MCF 10A (cell line): ENCODE measurements at regions not wholly inside any gene's neighbourhood (a gene's known extent, or its start where the extent isn't known, plus 50 kb on each side); places are given as distances from the start of the nearest gene placed in this dataset.

ENCODE experiments used
- BruUV-seq: library from RNA; stranded (reverse); fragments of 400-500 nt; replicated peaks from 2 replicates; lab custom pipeline; 2021; lab: Mats Ljungman, UMichigan
- CTCF ChIA-PET: fragments of 300-600 bp; sonication (Branson Sonifier 250); formaldehyde crosslinking; extraction: SDS; loops from one replicate; lab custom pipeline; 2021; ENCODE audit warnings: antibody characterized with exemption, inconsistent platforms; lab: Yijun Ruan, JAX
- POLR2A ChIA-PET: fragments of 300-600, 350-650 bp; sonication (Branson Sonifier 250); formaldehyde crosslinking; extraction: SDS; loops from one replicate; lab custom pipeline; 2020; ENCODE audit warnings: antibody characterized with exemption, inconsistent platforms; lab: Yijun Ruan, JAX
- DNase-seq: peaks from one replicate; pipeline ENCODE4 v3.0.0-alpha.2; 2018; ENCODE audit not compliant: unreplicated experiment
- H3K27ac Mint-ChIP-seq: one replicate; pipeline ENCODE4 v1.8.0; 2022; ENCODE audit warnings: mild to moderate bottlenecking, low read depth, mixed read lengths; ENCODE audit not compliant: unreplicated experiment
- H3K27me3 Mint-ChIP-seq: one replicate; pipeline ENCODE4 v1.8.0; 2022; ENCODE audit warnings: mixed read lengths; ENCODE audit not compliant: insufficient read depth, unreplicated experiment
- H3K36me3 Mint-ChIP-seq: one replicate; pipeline ENCODE4 v1.8.0; 2022; ENCODE audit warnings: mild to moderate bottlenecking, moderate library complexity, mixed read lengths; ENCODE audit not compliant: insufficient read depth, unreplicated experiment
- H3K4me1 Mint-ChIP-seq: one replicate; pipeline ENCODE4 v1.8.0; 2022; ENCODE audit warnings: mixed read lengths; ENCODE audit not compliant: insufficient read depth, unreplicated experiment
- H3K4me3 Mint-ChIP-seq: one replicate; pipeline ENCODE4 v1.8.0; 2022; ENCODE audit warnings: mild to moderate bottlenecking, moderate library complexity, mixed read lengths; ENCODE audit not compliant: unreplicated experiment
- H3K9me3 Mint-ChIP-seq: one replicate; pipeline ENCODE4 v1.8.0; 2022; ENCODE audit warnings: mixed read lengths; ENCODE audit not compliant: unreplicated experiment
- intact Hi-C: fragments of 100-400 bp; cut with micrococcal nuclease; formaldehyde crosslinking; loops from 2 replicates; pipeline ENCODE4 v1.14.1; 2022
- TF ChIP-seq, protein P1 (sequence below): fragments of 200-600 bp; IDR thresholded peaks from one replicate; pipeline ENCODE4 v1.8.0; 2022; ENCODE audit warnings: antibody characterized with exemption, mild to moderate bottlenecking; ENCODE audit not compliant: unreplicated experiment

DNA sequence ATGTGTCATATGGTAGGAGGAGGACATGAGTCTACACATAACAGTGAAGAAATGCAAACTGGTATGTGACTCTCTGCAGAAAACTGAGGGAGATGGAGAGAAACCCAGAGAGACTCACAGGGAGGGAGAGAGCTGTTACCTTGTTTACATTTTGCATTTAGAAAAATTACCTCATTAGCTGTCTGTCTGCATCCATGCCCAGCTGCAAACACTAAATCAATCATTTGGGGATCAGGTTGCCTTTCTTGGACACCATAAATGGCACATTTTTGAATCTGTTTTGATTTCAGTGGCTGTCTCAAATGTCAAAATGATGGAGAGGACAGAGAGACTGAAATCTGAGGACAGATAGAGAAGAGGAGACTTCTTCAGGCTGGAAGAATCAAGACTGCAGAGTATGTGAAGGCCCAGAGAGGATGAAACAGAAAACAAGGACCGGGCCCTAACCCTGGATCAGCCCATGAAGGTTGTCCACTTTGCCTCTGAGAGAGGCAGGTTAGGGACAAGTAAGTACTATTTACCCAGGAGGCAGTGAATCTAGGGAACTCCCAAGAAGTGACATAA, 92.2 kb downstream of the UNC5CL start:
- no peak for DNase-seq
- Mint-ChIP-seq H3K4me1 (peaks cover 23% of the 10 kb centered on the region), H3K36me3 (no peaks in the 10 kb centered on the region), H3K27ac (peak overlapping the region; percentile 3), H3K4me3 (no peak overlapping the region), H3K9me3 (no peaks in the 10 kb centered on the region), H3K27me3 (no peaks in the 10 kb centered on the region)
- TF ChIP-seq, protein P1, sequence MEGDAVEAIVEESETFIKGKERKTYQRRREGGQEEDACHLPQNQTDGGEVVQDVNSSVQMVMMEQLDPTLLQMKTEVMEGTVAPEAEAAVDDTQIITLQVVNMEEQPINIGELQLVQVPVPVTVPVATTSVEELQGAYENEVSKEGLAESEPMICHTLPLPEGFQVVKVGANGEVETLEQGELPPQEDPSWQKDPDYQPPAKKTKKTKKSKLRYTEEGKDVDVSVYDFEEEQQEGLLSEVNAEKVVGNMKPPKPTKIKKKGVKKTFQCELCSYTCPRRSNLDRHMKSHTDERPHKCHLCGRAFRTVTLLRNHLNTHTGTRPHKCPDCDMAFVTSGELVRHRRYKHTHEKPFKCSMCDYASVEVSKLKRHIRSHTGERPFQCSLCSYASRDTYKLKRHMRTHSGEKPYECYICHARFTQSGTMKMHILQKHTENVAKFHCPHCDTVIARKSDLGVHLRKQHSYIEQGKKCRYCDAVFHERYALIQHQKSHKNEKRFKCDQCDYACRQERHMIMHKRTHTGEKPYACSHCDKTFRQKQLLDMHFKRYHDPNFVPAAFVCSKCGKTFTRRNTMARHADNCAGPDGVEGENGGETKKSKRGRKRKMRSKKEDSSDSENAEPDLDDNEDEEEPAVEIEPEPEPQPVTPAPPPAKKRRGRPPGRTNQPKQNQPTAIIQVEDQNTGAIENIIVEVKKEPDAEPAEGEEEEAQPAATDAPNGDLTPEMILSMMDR = no peak
- ChIA-PET POLR2A (no interaction called here), CTCF (no interaction called here)
- intact Hi-C loops = loop anchor here (5.0 kb wide), 1 partner anchor 40 kb away; no protein-coding TSS in a partner anchor
- BruUV-seq = no TSS peak

DNA sequence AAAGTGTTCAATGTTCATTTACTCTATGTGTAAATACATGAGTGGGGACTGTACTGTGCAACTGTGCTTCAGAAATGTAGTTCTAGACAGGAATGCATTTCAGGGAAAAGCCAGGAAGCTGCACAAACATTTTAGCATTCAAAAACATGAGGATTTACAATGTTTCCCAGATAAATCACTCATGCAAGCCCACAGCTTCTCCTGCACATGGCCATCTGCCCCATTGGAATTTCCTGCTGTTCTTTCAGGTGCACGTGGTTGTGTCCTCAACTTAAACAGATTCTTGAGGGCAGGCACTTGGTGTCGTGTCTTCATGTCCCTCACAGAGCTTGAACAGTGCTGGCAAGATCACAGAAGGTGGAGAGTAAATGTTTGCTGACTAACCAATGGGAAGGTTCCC, 101.5 kb downstream of the UNC5CL start:
- H3K9me3 Mint-ChIP-seq = peaks cover 5% of the 10 kb centered on the region

DNA sequence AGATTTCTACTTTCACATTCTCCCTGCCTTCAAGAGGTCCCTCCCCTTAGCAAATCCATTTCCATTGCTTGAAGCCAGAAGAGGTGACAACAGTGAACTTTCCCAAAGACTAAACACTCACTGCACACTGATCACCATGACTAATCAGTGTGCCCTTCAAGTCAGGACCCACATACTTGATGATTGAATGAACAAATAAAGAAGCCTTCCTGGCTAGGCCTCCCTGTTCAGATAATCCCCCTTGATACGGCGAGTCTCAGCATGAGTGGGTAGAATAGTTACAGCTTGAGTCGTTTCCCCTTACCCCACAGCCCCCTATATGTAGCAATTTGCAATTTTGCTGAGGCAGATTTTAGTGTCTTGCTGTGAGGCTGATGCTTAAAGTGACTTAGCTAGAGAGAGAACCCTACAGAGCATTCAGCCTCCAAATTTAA, 102.2 kb downstream of the UNC5CL start:
- ChIA-PET POLR2A (no interaction called here), CTCF (no interaction called here)
- H3K4me1 Mint-ChIP-seq = peaks cover 8% of the 10 kb centered on the region
- DNase-seq = no peak
- H3K27ac Mint-ChIP-seq = no peak overlapping the region
- intact Hi-C loops = no loop called here
- H3K4me3 Mint-ChIP-seq = no peak overlapping the region
- TF ChIP-seq, protein P1 = no peak
- no peaks in the 10 kb centered on the region for H3K27me3 Mint-ChIP-seq
- peaks cover 5% of the 10 kb centered on the region for H3K9me3 Mint-ChIP-seq
- no TSS peak for BruUV-seq
- H3K36me3 Mint-ChIP-seq = no peaks in the 10 kb centered on the region

More for the DNA sequence above, 101.5 kb downstream of the UNC5CL start:
- H3K27me3 Mint-ChIP-seq = no peaks in the 10 kb centered on the region
- ChIA-PET CTCF (no interaction called here), POLR2A (no interaction called here)
- no peak overlapping the region for H3K4me3 Mint-ChIP-seq
- H3K36me3 Mint-ChIP-seq = no peaks in the 10 kb centered on the region
- peaks cover 8% of the 10 kb centered on the region for H3K4me1 Mint-ChIP-seq
- no TSS peak for BruUV-seq
- intact Hi-C loops = no loop called here
- TF ChIP-seq, protein P1 = no peak
- H3K27ac Mint-ChIP-seq = no peak overlapping the region
- DNase-seq = no peak

DNA sequence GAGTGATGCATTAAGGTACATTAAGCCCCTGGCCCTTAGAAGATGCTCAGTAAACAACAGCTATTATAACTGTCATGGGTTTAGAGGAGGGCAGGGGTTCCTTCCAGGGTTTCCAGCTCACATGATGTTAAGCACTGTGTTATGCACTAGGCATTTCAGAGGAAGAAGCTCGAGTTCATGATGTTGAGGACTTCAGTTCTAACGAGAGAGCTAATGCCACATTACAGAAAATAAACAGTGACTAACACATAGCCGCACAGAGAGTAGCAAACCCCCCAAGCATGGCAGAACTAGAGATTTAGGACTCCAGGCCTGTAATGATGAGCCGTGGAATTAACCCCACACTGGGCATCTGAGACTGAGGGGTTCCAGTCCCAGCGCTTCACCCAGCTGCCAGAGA, 105.2 kb downstream of the UNC5CL start:
- BruUV-seq = no TSS peak
- ChIA-PET POLR2A (no interaction called here), CTCF (interaction anchor here (0.5 to 0.6 kb wide), 3 partner anchors 21 to 253 kb away, joined by 3 read pairs; no protein-coding TSS in a partner anchor)
- H3K27ac Mint-ChIP-seq = no peak overlapping the region
- no peaks in the 10 kb centered on the region for H3K27me3 Mint-ChIP-seq
- H3K4me1 Mint-ChIP-seq = peaks cover 8% of the 10 kb centered on the region
- H3K4me3 Mint-ChIP-seq = no peak overlapping the region
- TF ChIP-seq, protein P1 = no peak
- intact Hi-C loops = no loop called here
- no peaks in the 10 kb centered on the region for H3K36me3 Mint-ChIP-seq
- no peak for DNase-seq
- no peaks in the 10 kb centered on the region for H3K9me3 Mint-ChIP-seq
